Activated CD8-positive, alpha-beta T cell treated with anti-CD3 and anti-CD28 coated beads for 36 hours (primary cell): ENCODE measurements at regions not wholly inside any gene's neighbourhood (a gene's known extent, or its start where the extent isn't known, plus 50 kb on each side); places are given as distances from the start of the nearest gene placed in this dataset.

Experiments
- ATAC-seq: fragments of 200-7000 bp; cut with Tn5 transposase; one replicate; pipeline ENCODE4 v1.10.0; 2021; ENCODE audit warnings: mild to moderate bottlenecking, moderate library complexity
- CTCF ChIA-PET: fragments of 350-600 bp; sonication (Branson Sonifier 250); formaldehyde crosslinking; loops from one replicate; lab custom pipeline; 2021; ENCODE audit warnings: antibody characterized with exemption; lab: Charles Lee
- POLR2A ChIA-PET: fragments of 350-600 bp; sonication (Branson Sonifier 250); formaldehyde crosslinking; loops from one replicate; lab custom pipeline; 2021; ENCODE audit warnings: antibody characterized with exemption; lab: Charles Lee
- DNase-seq: peaks from one replicate; pipeline ENCODE4 v3.0.0-alpha.2; 2020
- H3K27ac Mint-ChIP-seq: one replicate; pipeline ENCODE4 v1.8.0; 2021; ENCODE audit warnings: mild to moderate bottlenecking, mixed read lengths
- H3K27me3 Mint-ChIP-seq: one replicate; pipeline ENCODE4 v1.8.0; 2021; ENCODE audit warnings: mixed read lengths
- H3K36me3 Mint-ChIP-seq: one replicate; pipeline ENCODE4 v1.8.0; 2021; ENCODE audit warnings: low read depth, mixed read lengths
- H3K4me1 Mint-ChIP-seq: one replicate; pipeline ENCODE4 v1.8.0; 2021; ENCODE audit warnings: low read depth, mixed read lengths
- H3K4me3 Mint-ChIP-seq: one replicate; pipeline ENCODE4 v1.8.0; 2021; ENCODE audit warnings: mild to moderate bottlenecking, moderate library complexity, mixed read lengths
- H3K9me3 Mint-ChIP-seq: one replicate; pipeline ENCODE4 v1.8.0; 2021; ENCODE audit warnings: mixed read lengths
- intact Hi-C: fragments of 100-400 bp; cut with micrococcal nuclease; formaldehyde crosslinking; loops from one replicate; pipeline ENCODE4 v1.10.0; 2022
- TF ChIP-seq, protein P1 (sequence below): fragments of 200-600 bp; IDR thresholded peaks from one replicate; pipeline ENCODE4 v1.8.0; 2022; ENCODE audit warnings: antibody characterized with exemption, mild to moderate bottlenecking

DNA sequence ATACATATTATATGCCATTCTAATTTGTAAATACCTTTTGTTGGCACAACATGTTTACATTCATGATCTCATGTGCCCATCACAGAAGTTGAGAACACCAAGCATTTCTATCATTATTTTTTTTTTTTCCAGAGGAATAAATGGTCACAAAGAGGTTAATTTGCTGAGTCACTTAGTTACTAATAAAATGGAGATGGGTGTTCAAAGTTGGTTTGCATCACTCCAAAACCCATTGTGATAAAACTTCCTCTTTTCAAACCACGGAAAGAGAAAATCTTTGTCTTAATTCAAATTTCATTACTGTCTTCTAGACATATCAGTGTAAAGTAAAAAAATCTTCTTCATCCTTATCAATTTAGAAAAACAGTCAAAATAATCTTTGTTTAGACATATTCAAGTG, 636.8 kb upstream of the CCDC179 start:
- no peaks in the 10 kb centered on the region for H3K36me3 Mint-ChIP-seq
- no peak overlapping the region for H3K4me3 Mint-ChIP-seq
- no peaks in the 10 kb centered on the region for H3K27me3 Mint-ChIP-seq

DNA sequence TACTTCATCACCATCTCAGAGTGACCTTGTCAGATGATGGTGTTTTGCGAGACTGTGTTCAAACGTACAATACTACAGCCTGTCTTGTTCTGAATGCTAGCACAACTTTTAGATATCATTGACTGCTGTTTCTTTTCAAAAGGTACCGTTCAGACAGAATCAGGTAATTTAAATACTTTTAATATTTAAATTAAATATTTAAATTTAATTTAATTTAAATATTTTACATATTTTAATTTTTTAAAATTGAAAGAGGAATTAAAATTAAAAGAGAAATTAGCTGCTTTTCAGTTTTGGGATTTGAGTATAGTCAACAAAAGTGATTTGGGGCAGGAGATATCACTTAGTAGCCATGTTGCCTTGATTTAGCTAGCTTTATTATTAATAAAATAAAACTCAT, 642.1 kb upstream of the CCDC179 start:
- no peaks in the 10 kb centered on the region for H3K9me3 Mint-ChIP-seq
- ATAC-seq, result no peak
- no peak overlapping the region for H3K4me3 Mint-ChIP-seq
- DNase-seq, result no peak
- ChIA-PET CTCF (no interaction called here), POLR2A (no interaction called here)
- H3K27me3 Mint-ChIP-seq, result no peaks in the 10 kb centered on the region
- TF ChIP-seq, protein P1, sequence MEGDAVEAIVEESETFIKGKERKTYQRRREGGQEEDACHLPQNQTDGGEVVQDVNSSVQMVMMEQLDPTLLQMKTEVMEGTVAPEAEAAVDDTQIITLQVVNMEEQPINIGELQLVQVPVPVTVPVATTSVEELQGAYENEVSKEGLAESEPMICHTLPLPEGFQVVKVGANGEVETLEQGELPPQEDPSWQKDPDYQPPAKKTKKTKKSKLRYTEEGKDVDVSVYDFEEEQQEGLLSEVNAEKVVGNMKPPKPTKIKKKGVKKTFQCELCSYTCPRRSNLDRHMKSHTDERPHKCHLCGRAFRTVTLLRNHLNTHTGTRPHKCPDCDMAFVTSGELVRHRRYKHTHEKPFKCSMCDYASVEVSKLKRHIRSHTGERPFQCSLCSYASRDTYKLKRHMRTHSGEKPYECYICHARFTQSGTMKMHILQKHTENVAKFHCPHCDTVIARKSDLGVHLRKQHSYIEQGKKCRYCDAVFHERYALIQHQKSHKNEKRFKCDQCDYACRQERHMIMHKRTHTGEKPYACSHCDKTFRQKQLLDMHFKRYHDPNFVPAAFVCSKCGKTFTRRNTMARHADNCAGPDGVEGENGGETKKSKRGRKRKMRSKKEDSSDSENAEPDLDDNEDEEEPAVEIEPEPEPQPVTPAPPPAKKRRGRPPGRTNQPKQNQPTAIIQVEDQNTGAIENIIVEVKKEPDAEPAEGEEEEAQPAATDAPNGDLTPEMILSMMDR, result no peak
- no peak overlapping the region for H3K27ac Mint-ChIP-seq
- intact Hi-C loops, result no loop called here
- no peaks in the 10 kb centered on the region for H3K4me1 Mint-ChIP-seq
- no peaks in the 10 kb centered on the region for H3K36me3 Mint-ChIP-seq

More for the DNA sequence above, 636.8 kb upstream of the CCDC179 start:
- intact Hi-C loops, result no loop called here
- ATAC-seq (no peak), DNase-seq (no peak)
- Mint-ChIP-seq H3K27ac (no peak overlapping the region), H3K4me1 (no peaks in the 10 kb centered on the region), H3K9me3 (no peaks in the 10 kb centered on the region)
- TF ChIP-seq, protein P1, result no peak
- ChIA-PET POLR2A (no interaction called here), CTCF (no interaction called here)

DNA sequence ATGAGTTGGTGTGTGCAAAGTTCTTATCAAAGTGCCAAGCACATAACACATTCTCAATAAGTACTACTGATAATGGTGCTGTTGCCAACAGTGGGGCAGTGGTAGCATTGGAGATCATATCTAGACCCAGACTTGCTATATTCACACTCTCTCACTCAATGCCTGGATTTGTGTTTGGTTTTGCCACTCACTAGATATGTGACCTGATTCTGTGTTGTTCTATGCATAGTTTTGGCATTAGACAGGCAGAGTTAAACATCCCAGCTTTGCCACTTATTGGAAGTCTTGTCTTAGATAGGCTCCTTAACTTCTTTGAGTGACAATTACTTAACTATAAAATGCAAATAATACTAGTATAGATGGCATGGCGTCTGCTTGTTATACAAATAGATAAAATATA, 642.6 kb upstream of the CCDC179 start:
- H3K4me3 Mint-ChIP-seq, result no peak overlapping the region
- H3K27ac Mint-ChIP-seq, result no peak overlapping the region
- intact Hi-C loops, result no loop called here
- no peaks in the 10 kb centered on the region for H3K36me3 Mint-ChIP-seq
- DNase-seq, result no peak
- H3K9me3 Mint-ChIP-seq, result no peaks in the 10 kb centered on the region
- TF ChIP-seq, protein P1, result no peak
- H3K4me1 Mint-ChIP-seq, result no peaks in the 10 kb centered on the region
- CTCF ChIA-PET, result no interaction called here
- ATAC-seq, result no peak
- H3K27me3 Mint-ChIP-seq, result no peaks in the 10 kb centered on the region
- POLR2A ChIA-PET, result no interaction called here

DNA sequence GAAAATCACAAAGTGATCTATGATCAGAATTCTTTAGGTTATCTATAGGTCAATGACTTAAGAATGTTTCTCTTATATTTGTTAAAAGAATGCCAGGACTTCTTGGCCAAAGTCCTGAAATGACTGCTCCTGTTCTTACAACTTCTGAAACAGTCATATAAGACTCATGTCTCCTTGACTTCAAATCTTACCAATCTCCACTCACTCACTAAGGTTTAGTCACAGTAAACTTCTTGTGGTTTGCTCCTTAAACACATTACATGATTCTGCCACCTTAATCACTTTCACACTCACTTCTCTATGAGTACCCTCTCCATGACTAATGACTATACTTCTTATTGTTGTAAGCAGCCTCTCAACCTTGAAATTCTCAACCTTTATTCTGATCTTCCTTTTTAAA, 648.7 kb upstream of the CCDC179 start:
- DNase-seq, result no peak
- intact Hi-C loops, result no loop called here
- ATAC-seq, result no peak
- no peaks in the 10 kb centered on the region for H3K27me3 Mint-ChIP-seq
- no peaks in the 10 kb centered on the region for H3K36me3 Mint-ChIP-seq
- H3K4me3 Mint-ChIP-seq, result no peak overlapping the region
- TF ChIP-seq, protein P1, result no peak
- no peak overlapping the region for H3K27ac Mint-ChIP-seq
- POLR2A ChIA-PET, result no interaction called here
- H3K9me3 Mint-ChIP-seq, result peaks cover under 1% of the 10 kb centered on the region
- no peaks in the 10 kb centered on the region for H3K4me1 Mint-ChIP-seq
- CTCF ChIA-PET, result no interaction called here

DNA sequence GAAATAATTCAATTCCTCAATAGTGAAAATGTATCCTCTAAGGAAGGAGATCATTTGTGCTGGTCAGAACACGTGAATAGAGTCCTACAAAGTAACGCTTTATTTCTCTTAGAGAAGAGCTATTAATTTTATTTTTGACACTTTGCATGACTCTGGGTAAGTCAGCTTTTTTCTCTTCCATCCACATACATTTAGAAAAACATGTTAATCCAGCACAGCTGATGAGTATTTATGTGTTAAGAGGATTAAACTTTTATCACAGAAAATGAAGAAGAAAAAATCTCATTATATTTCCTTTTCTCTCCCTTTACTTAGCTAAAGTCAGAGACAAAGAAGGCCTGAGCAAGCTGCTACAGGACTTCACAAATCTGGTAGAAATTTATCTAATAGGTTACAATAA, 649.5 kb upstream of the CCDC179 start:
- H3K9me3 Mint-ChIP-seq, result peaks cover 1% of the 10 kb centered on the region
- TF ChIP-seq, protein P1, result no peak
- no peak overlapping the region for H3K4me3 Mint-ChIP-seq
- H3K4me1 Mint-ChIP-seq, result no peaks in the 10 kb centered on the region
- H3K27me3 Mint-ChIP-seq, result no peaks in the 10 kb centered on the region
- DNase-seq, result no peak
- no peaks in the 10 kb centered on the region for H3K36me3 Mint-ChIP-seq
- POLR2A ChIA-PET, result no interaction called here
- H3K27ac Mint-ChIP-seq, result no peak overlapping the region
- CTCF ChIA-PET, result no interaction called here
- ATAC-seq, result no peak
- intact Hi-C loops, result no loop called here
